ENCODE measurements at regions not wholly inside any gene's neighbourhood (a gene's known extent, or its start where the extent isn't known, plus 50 kb on each side); places are given as distances from the start of the nearest gene placed in this dataset.

GRCh38 chr11:128089962-128090361 is 497.4 kb downstream of the ETS1 start:
- no peak for DNase-seq

- DNase-seq: no peak
These were observed 500.6 kb downstream of the ETS1 start for GRCh38 chr11:128086794-128087193.

GRCh38 chr11:128085276-128085675 is 502.1 kb downstream of the ETS1 start:
- DNase-seq: no peak

GRCh38 chr11:128082574-128082973 is 504.8 kb downstream of the ETS1 start:
- DNase-seq: no peak

GRCh38 chr11:128069665-128070064 is 517.7 kb downstream of the ETS1 start:
- no peak for DNase-seq

GRCh38 chr11:128067780-128068179 is 519.6 kb downstream of the ETS1 start:
- no peak for DNase-seq

- no peak for DNase-seq
These were observed 521.0 kb downstream of the ETS1 start for GRCh38 chr11:128066399-128066798.

GRCh38 chr11:128061281-128061871 is 526.0 kb downstream of the ETS1 start:
- DNase-seq: no peak

GRCh38 chr11:128058580-128059208 is 528.7 kb downstream of the ETS1 start:
- no peak for DNase-seq

- no peak for DNase-seq
These were observed 529.5 kb downstream of the ETS1 start for GRCh38 chr11:128057786-128058395.

- DNase-seq: no peak
These were observed 531.7 kb downstream of the ETS1 start for GRCh38 chr11:128055576-128056217.

GRCh38 chr11:128053981-128054931 is 533.1 kb downstream of the ETS1 start:
- DNase-seq: no peak

GRCh38 chr11:128052912-128053641 is 534.3 kb downstream of the ETS1 start:
- DNase-seq: no peak

- DNase-seq: no peak
These were observed 539.2 kb downstream of the ETS1 start for GRCh38 chr11:128048121-128048520.

- no peak for DNase-seq
These were observed 540.3 kb downstream of the ETS1 start for GRCh38 chr11:128047026-128047425.

GRCh38 chr11:128046213-128046612 is 541.1 kb downstream of the ETS1 start:
- DNase-seq: no peak

GRCh38 chr11:128045094-128045725 is 542.1 kb downstream of the ETS1 start:
- DNase-seq: no peak

GRCh38 chr11:128042290-128042751 is 545.0 kb downstream of the ETS1 start:
- DNase-seq: no peak

GRCh38 chr11:128040603-128041002 is 546.8 kb downstream of the ETS1 start:
- DNase-seq: no peak
